ENCODE measurements at regions not wholly inside any gene's neighbourhood (a gene's known extent, or its start where the extent isn't known, plus 50 kb on each side); places are given as distances from the start of the nearest gene placed in this dataset.
A peak's percentile ranks its signal among the peaks of the same experiment; 100 is the strongest.

- in situ Hi-C loops (cut with HindIII; ENCODE audit: low sequenced_read_pairs): loop anchor here (25.0 kb wide), 1 partner anchor 187 kb away; no protein-coding TSS in a partner anchor
- no peak for DNase-seq (ENCODE audit: low read depth)
- TF ChIP-seq CTCF (IDR thresholded peaks at IDR 0.05; ENCODE audit: low read depth, low read length, missing control alignments): no peak
- no peak overlapping the region for H3K4me3 ChIP-seq (ENCODE audit: low read depth, low read length)
Observed at GRCh38 chr11:13174090-13174489, 103.5 kb upstream of the BMAL1 start.

GRCh38 chr11:13183094-13183825, 94.3 kb upstream of the BMAL1 start:
- peak; percentile 59 for DNase-seq (ENCODE audit: low read depth)
- in situ Hi-C loops (cut with HindIII; ENCODE audit: low sequenced_read_pairs): no loop called here

GRCh38 chr11:13183826-13184196, 93.8 kb upstream of the BMAL1 start:
- in situ Hi-C loops (cut with HindIII; ENCODE audit: low sequenced_read_pairs): no loop called here
- DNase-seq (ENCODE audit: low read depth): no peak
- no peak overlapping the region for H3K4me3 ChIP-seq (ENCODE audit: low read depth, low read length)
- no peak for TF ChIP-seq CTCF (IDR thresholded peaks at IDR 0.05; ENCODE audit: low read depth, low read length, missing control alignments)

More at GRCh38 chr11:13183094-13183825, 94.3 kb upstream of the BMAL1 start:
- peak; percentile 62 for TF ChIP-seq CTCF (IDR thresholded peaks at IDR 0.05; ENCODE audit: low read depth, low read length, missing control alignments)
- peak overlapping the region; percentile 17 for H3K4me3 ChIP-seq (ENCODE audit: low read depth, low read length)

- in situ Hi-C loops (cut with HindIII; ENCODE audit: low sequenced_read_pairs): no loop called here
- DNase-seq (ENCODE audit: low read depth): no peak
- H3K4me3 ChIP-seq (ENCODE audit: low read depth, low read length): no peak overlapping the region
- TF ChIP-seq CTCF (IDR thresholded peaks at IDR 0.05; ENCODE audit: low read depth, low read length, missing control alignments): no peak
Observed at GRCh38 chr11:13184295-13184794, 93.2 kb upstream of the BMAL1 start.

GRCh38 chr11:13188179-13188578, 89.4 kb upstream of the BMAL1 start:
- in situ Hi-C loops (cut with HindIII; ENCODE audit: low sequenced_read_pairs): no loop called here
- no peak for TF ChIP-seq CTCF (IDR thresholded peaks at IDR 0.05; ENCODE audit: low read depth, low read length, missing control alignments)

GRCh38 chr11:13189561-13190426, 87.8 kb upstream of the BMAL1 start:
- peak; percentile 79 for DNase-seq (ENCODE audit: low read depth)
- in situ Hi-C loops (cut with HindIII; ENCODE audit: low sequenced_read_pairs): no loop called here
- TF ChIP-seq CTCF (IDR thresholded peaks at IDR 0.05; ENCODE audit: low read depth, low read length, missing control alignments): no peak
- no peak overlapping the region for H3K4me3 ChIP-seq (ENCODE audit: low read depth, low read length)

More at GRCh38 chr11:13188179-13188578, 89.4 kb upstream of the BMAL1 start:
- DNase-seq (ENCODE audit: low read depth): no peak
- no peak overlapping the region for H3K4me3 ChIP-seq (ENCODE audit: low read depth, low read length)

Data from astrocyte of the cerebellum (primary cell).